Activated CD4-positive, alpha-beta T cell treated with anti-CD3 and anti-CD28 coated beads, Interleukin-2, amount 50 U/mL, for 4 hours (primary cell): ENCODE measurements at regions not wholly inside any gene's neighbourhood (a gene's known extent, or its start where the extent isn't known, plus 50 kb on each side); places are given as distances from the start of the nearest gene placed in this dataset.

Source experiments
- DNase-seq, 2 experiments: peaks; one replicate each; pipeline ENCODE4 v3.0.0-alpha.2; 2020

- no peak for DNase-seq
Measured at GRCh38 chr13:58827904-58828303, 1196.4 kb downstream of the PCDH17 start.

GRCh38 chr13:58830841-58831240, 1199.3 kb downstream of the PCDH17 start:
- DNase-seq = no peak

GRCh38 chr13:58838615-58839014, 1207.1 kb downstream of the PCDH17 start:
- no peak for DNase-seq

GRCh38 chr13:58843071-58843470, 1211.5 kb downstream of the PCDH17 start:
- no peak for DNase-seq

- DNase-seq = no peak
Measured at GRCh38 chr13:58843567-58843966, 1212.0 kb downstream of the PCDH17 start.

GRCh38 chr13:58850161-58850560, 1218.6 kb downstream of the PCDH17 start:
- no peak for DNase-seq

- no peak for DNase-seq
Measured at GRCh38 chr13:58852076-58852475, 1220.5 kb downstream of the PCDH17 start.

GRCh38 chr13:58855283-58855682, 1223.7 kb downstream of the PCDH17 start:
- DNase-seq = no peak

- DNase-seq = no peak
Measured at GRCh38 chr13:58858870-58859371, 1227.4 kb downstream of the PCDH17 start.

- DNase-seq = no peak
Measured at GRCh38 chr13:58865286-58865685, 1233.7 kb downstream of the PCDH17 start.

GRCh38 chr13:58869566-58869965, 1238.0 kb downstream of the PCDH17 start:
- DNase-seq = no peak

GRCh38 chr13:58876473-58876872, 1244.9 kb downstream of the PCDH17 start:
- no peak for DNase-seq

- DNase-seq = no peak
Measured at GRCh38 chr13:58879114-58879513, 1247.6 kb downstream of the PCDH17 start.

- no peak for DNase-seq
Measured at GRCh38 chr13:58882516-58882915, 1251.0 kb downstream of the PCDH17 start.

GRCh38 chr13:58883405-58883804, 1251.9 kb downstream of the PCDH17 start:
- no peak for DNase-seq

GRCh38 chr13:58884353-58885209, 1253.0 kb downstream of the PCDH17 start:
- no peak for DNase-seq

GRCh38 chr13:58889474-58889873, 1257.9 kb downstream of the PCDH17 start:
- no peak for DNase-seq

- no peak for DNase-seq
Measured at GRCh38 chr13:58893396-58893795, 1261.9 kb downstream of the PCDH17 start.

- DNase-seq = no peak
Measured at GRCh38 chr13:58906329-58907007, 1257.3 kb downstream of the DIAPH3 start.

GRCh38 chr13:58907347-58907746, 1256.4 kb downstream of the DIAPH3 start:
- no peak for DNase-seq

- no peak for DNase-seq
Measured at GRCh38 chr13:58908019-58908679, 1255.6 kb downstream of the DIAPH3 start.

GRCh38 chr13:58919551-58919950, 1244.2 kb downstream of the DIAPH3 start:
- DNase-seq = no peak

- DNase-seq = no peak
Measured at GRCh38 chr13:58921129-58921528, 1242.6 kb downstream of the DIAPH3 start.

- no peak for DNase-seq
Measured at GRCh38 chr13:58926858-58927257, 1236.9 kb downstream of the DIAPH3 start.
